IPS-18c (cell line): ENCODE measurements at regions not wholly inside any gene's neighbourhood (a gene's known extent, or its start where the extent isn't known, plus 50 kb on each side); places are given as distances from the start of the nearest gene placed in this dataset.

Experiments used
- H3K4me3 ChIP-seq: 2 replicates; pipeline ENCODE4 v1.7.0; 2013; ENCODE audit warnings: low read depth, mild to moderate bottlenecking, low read length, moderate library complexity; ENCODE audit not compliant: insufficient read depth
- H3K9me3 ChIP-seq: one replicate; pipeline ENCODE4 v1.6.1; 2013; ENCODE audit warnings: mild to moderate bottlenecking, low read length, moderate library complexity; ENCODE audit not compliant: control insufficient read depth, insufficient read depth

GRCh38 chr1:117268535-117269455 lies 58.1 kb upstream of the VTCN1 start:
- Histone ChIP-seq H3K4me3 (peak overlapping the region; percentile 16; the same call in 1 of the 2 replicates), H3K9me3 (no peaks in the 10 kb centered on the region)

GRCh38 chr1:117267232-117267774 lies 56.6 kb upstream of the VTCN1 start:
- Histone ChIP-seq H3K9me3 (no peaks in the 10 kb centered on the region), H3K4me3 (no peak overlapping the region)

GRCh38 chr1:117262976-117263375 lies 52.2 kb upstream of the VTCN1 start:
- Histone ChIP-seq H3K9me3 (peaks cover 15% of the 10 kb centered on the region), H3K4me3 (no peak overlapping the region)

GRCh38 chr1:117261424-117261785 lies 50.7 kb upstream of the VTCN1 start:
- no peak overlapping the region for H3K4me3 ChIP-seq
- peaks cover 15% of the 10 kb centered on the region for H3K9me3 ChIP-seq

GRCh38 chr1:117260761-117261423 lies 50.2 kb upstream of the VTCN1 start:
- H3K9me3 ChIP-seq = peaks cover 15% of the 10 kb centered on the region
- no peak overlapping the region for H3K4me3 ChIP-seq
